8988T (cell line): ENCODE measurements at regions not wholly inside any gene's neighbourhood (a gene's known extent, or its start where the extent isn't known, plus 50 kb on each side); places are given as distances from the start of the nearest gene placed in this dataset.
"Not testable (repeated sequence)": the region's sequence is repeated elsewhere in the genome, so short reads cannot be mapped to it uniquely, and the experiment has no call there.

Experiments used
- DNase-seq: peaks from one replicate; pipeline ENCODE4 v3.0.0; 2011

- no peak for DNase-seq
Measured at GRCh38 chr2:47964277-47964676, 58.0 kb upstream of the FBXO11 start.

- DNase-seq: no peak
Measured at GRCh38 chr2:47964722-47965434, 58.6 kb upstream of the FBXO11 start.

- DNase-seq: not testable (repeated sequence)
Measured at GRCh38 chr2:47976728-47977127, 70.4 kb upstream of the FBXO11 start.

- no peak for DNase-seq
Measured at GRCh38 chr2:47984041-47984440, 77.7 kb upstream of the FBXO11 start.

GRCh38 chr2:47990503-47990902 lies 84.2 kb upstream of the FBXO11 start:
- no peak for DNase-seq

- DNase-seq: no peak
Measured at GRCh38 chr2:47992671-47993070, 86.4 kb upstream of the FBXO11 start.

GRCh38 chr2:47996808-47997207 lies 90.5 kb upstream of the FBXO11 start:
- DNase-seq: no peak

GRCh38 chr2:47999512-47999911 lies 93.2 kb upstream of the FBXO11 start:
- no peak for DNase-seq

- no peak for DNase-seq
Measured at GRCh38 chr2:48001498-48001897, 95.2 kb upstream of the FBXO11 start.

GRCh38 chr2:48006094-48006493 lies 99.8 kb upstream of the FBXO11 start:
- no peak for DNase-seq

- DNase-seq: no peak
Measured at GRCh38 chr2:48007699-48008268, 101.5 kb upstream of the FBXO11 start.

GRCh38 chr2:48009256-48009655 lies 103.0 kb upstream of the FBXO11 start:
- no peak for DNase-seq

GRCh38 chr2:48015421-48015820 lies 109.1 kb upstream of the FBXO11 start:
- DNase-seq: no peak

GRCh38 chr2:48016225-48017019 lies 110.1 kb upstream of the FBXO11 start:
- no peak for DNase-seq

GRCh38 chr2:48017136-48017535 lies 110.8 kb upstream of the FBXO11 start:
- DNase-seq: no peak

- DNase-seq: no peak
Measured at GRCh38 chr2:48018480-48018879, 112.2 kb upstream of the FBXO11 start.

GRCh38 chr2:48026865-48027264 lies 120.6 kb upstream of the FBXO11 start:
- DNase-seq: no peak

- no peak for DNase-seq
Measured at GRCh38 chr2:48032765-48033164, 126.5 kb upstream of the FBXO11 start.

GRCh38 chr2:48034295-48034694 lies 128.0 kb upstream of the FBXO11 start:
- DNase-seq: no peak

GRCh38 chr2:48036312-48036711 lies 130.0 kb upstream of the FBXO11 start:
- DNase-seq: no peak

GRCh38 chr2:48039209-48039990 lies 133.1 kb upstream of the FBXO11 start:
- DNase-seq: no peak

GRCh38 chr2:48043131-48043700 lies 136.9 kb upstream of the FBXO11 start:
- no peak for DNase-seq

- DNase-seq: no peak
Measured at GRCh38 chr2:48043746-48044145, 137.4 kb upstream of the FBXO11 start.
